Lung (tissue), 11 donors: ENCODE measurements at regions not wholly inside any gene's neighbourhood (a gene's known extent, or its start where the extent isn't known, plus 50 kb on each side); places are given as distances from the start of the nearest gene placed in this dataset.

ENCODE experiments used
- ATAC-seq: fragments of 200-7000 bp; cut with Tn5 transposase; one replicate; pipeline ENCODE4 v1.9.1; 2020; ENCODE audit warnings: moderate number of reproducible peaks; ENCODE audit not compliant: insufficient read depth, low FRiP score
- DNase-seq, 3 donors: peaks; one replicate each; pipeline ENCODE4 v3.0.0-alpha.2; 2013 to 2017
- H3K27ac ChIP-seq, 2 donors: one replicate each; pipeline ENCODE4 v1.5.1; 2013; ENCODE audit warnings: mild to moderate bottlenecking in 2 of 2, moderate library complexity in 2 of 2, control low read depth in 1 of 2, inconsistent platforms in 1 of 2, low read depth in 1 of 2, low read length in 1 of 2
- H3K27me3 ChIP-seq, 3 donors: one replicate each; pipeline ENCODE4 v1.5.1; 2013; ENCODE audit warnings: low read length in 2 of 3; ENCODE audit not compliant: control insufficient read depth in 3 of 3, insufficient read depth in 3 of 3
- H3K36me3 ChIP-seq, 4 donors: one replicate each; pipeline ENCODE4 v1.5.1; 2013; ENCODE audit warnings: low read length in 4 of 4, mild to moderate bottlenecking in 1 of 4, moderate library complexity in 1 of 4; ENCODE audit not compliant: control insufficient read depth in 4 of 4, insufficient read depth in 4 of 4
- H3K4me1 ChIP-seq, 5 donors: one replicate each; pipeline ENCODE4 v1.5.1; 2013; ENCODE audit warnings: low read length in 5 of 5, mild to moderate bottlenecking in 2 of 5, moderate library complexity in 1 of 5; ENCODE audit not compliant: control insufficient read depth in 5 of 5, insufficient read depth in 5 of 5
- H3K4me3 ChIP-seq: one replicate; pipeline ENCODE4 v1.5.1; 2013; ENCODE audit warnings: mild to moderate bottlenecking, control low read depth, moderate library complexity
- H3K9ac ChIP-seq, 2 donors: one replicate each; pipeline ENCODE4 v1.5.1; 2013; ENCODE audit warnings: low read length in 2 of 2, control low read depth in 1 of 2; ENCODE audit not compliant: insufficient read depth in 1 of 2
- H3K9me3 ChIP-seq, 4 donors: one replicate each; pipeline ENCODE4 v1.5.1; 2013; ENCODE audit warnings: low read length in 3 of 4, mild to moderate bottlenecking in 1 of 4, moderate library complexity in 1 of 4; ENCODE audit not compliant: control insufficient read depth in 4 of 4, insufficient read depth in 3 of 4
- WGBS, 2 donors: extraction: QIAGEN DNeasy Blood & Tissue Kit; methylation state at CpG; one replicate each; pipeline ENCODE4 v1.1.7; 2013; 5-methylcytosine and 5-hydroxymethylcytosine counted together
- TF ChIP-seq, protein P1 (sequence below): IDR thresholded peaks from 2 replicates; pipeline ENCODE4 v1.5.1; 2012; ENCODE audit warnings: mild to moderate bottlenecking; ENCODE audit errors: control extremely low read depth, extremely low read depth
- donor health status: control.
- donor health status: control.
- donor health status: Bipolar disorder and iron deficiency.
- donor health status: healthy.
- donor health status: DM: yes; HTN: yes; CAD: no.

DNA sequence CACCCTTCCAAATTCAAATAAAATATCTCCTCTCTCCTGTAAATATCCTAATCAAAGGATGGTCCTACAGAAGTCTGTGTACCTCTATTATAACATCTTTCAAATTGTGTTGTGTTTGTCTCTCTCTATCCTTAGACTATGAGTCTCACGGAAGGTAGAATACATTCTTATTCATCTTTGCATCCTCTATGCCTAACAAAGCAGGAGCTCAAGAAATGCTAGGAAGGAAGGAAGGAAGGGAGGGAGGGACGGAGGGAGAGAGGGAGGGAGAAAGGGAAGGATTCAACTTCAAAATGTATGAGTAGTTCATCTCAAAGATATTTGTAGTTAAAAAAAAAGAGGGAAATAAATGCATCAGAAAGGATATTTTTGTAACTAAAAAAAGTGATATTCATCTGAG lies 150.0 kb downstream of the RTP4 start:
- H3K36me3 ChIP-seq, result no peaks in the 10 kb centered on the region
- ATAC-seq (no peak), DNase-seq (no peak)
- no peak overlapping the region for H3K4me3 ChIP-seq
- H3K27me3 ChIP-seq, result no peaks in the 10 kb centered on the region
- H3K9ac ChIP-seq, result no peak overlapping the region
- TF ChIP-seq, protein P1, sequence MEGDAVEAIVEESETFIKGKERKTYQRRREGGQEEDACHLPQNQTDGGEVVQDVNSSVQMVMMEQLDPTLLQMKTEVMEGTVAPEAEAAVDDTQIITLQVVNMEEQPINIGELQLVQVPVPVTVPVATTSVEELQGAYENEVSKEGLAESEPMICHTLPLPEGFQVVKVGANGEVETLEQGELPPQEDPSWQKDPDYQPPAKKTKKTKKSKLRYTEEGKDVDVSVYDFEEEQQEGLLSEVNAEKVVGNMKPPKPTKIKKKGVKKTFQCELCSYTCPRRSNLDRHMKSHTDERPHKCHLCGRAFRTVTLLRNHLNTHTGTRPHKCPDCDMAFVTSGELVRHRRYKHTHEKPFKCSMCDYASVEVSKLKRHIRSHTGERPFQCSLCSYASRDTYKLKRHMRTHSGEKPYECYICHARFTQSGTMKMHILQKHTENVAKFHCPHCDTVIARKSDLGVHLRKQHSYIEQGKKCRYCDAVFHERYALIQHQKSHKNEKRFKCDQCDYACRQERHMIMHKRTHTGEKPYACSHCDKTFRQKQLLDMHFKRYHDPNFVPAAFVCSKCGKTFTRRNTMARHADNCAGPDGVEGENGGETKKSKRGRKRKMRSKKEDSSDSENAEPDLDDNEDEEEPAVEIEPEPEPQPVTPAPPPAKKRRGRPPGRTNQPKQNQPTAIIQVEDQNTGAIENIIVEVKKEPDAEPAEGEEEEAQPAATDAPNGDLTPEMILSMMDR, result no peak
- H3K27ac ChIP-seq, result no peak overlapping the region
- H3K9me3 ChIP-seq, result no peaks in the 10 kb centered on the region
- WGBS, 2 donors, result 60 to 62% methylated on average over 2 of the region's 2 CpGs
- H3K4me1 ChIP-seq, result no peaks in the 10 kb centered on the region

- TF ChIP-seq, protein P1, result no peak
- H3K27me3 ChIP-seq, result no peaks in the 10 kb centered on the region
- DNase-seq, result no peak
Observed at GRCh38 chr3:187516446-187517185, 148.4 kb downstream of the RTP4 start.

DNA sequence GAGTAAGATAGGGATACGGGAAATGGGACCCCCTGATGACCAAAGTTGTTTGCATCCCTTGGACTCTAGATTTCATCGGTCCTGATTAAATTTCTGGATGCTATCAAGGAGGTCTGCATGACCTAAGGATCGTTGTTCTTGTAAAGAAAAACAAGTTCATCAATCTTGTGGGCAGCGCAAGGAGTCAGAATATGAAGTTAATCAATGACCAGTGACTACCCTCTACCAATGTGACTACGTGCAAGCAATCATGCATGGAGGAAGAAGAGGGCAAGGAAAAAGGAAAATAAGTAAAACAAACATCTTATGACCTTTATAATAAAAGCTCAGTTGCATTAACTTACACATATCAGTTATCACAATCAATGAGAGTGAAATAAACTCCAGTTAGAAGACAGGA lies 139.7 kb downstream of the RTP4 start:
- 61 to 78% methylated on average over 5 of the region's 5 CpGs for whole genome bisulfite sequencing, 2 donors
- no peak overlapping the region for H3K9ac ChIP-seq
- H3K27me3 ChIP-seq, result no peaks in the 10 kb centered on the region
- TF ChIP-seq, protein P1, result no peak
- no peak overlapping the region for H3K4me3 ChIP-seq
- no peak overlapping the region for H3K27ac ChIP-seq
- H3K9me3 ChIP-seq, result peaks cover 0 to 5% (median 0%) of the 10 kb centered on the region in 4 donors
- no peaks in the 10 kb centered on the region for H3K4me1 ChIP-seq
- ATAC-seq (no peak), DNase-seq (no peak)
- H3K36me3 ChIP-seq, result no peaks in the 10 kb centered on the region

More at GRCh38 chr3:187516446-187517185, 148.4 kb downstream of the RTP4 start:
- no peak for ATAC-seq
- Histone ChIP-seq H3K36me3 (no peaks in the 10 kb centered on the region), H3K9me3 (peaks cover 0 to 5% (median 0%) of the 10 kb centered on the region in 4 donors), H3K4me1 (no peaks in the 10 kb centered on the region), H3K27ac (no peak overlapping the region), H3K4me3 (no peak overlapping the region), H3K9ac (no peak overlapping the region)
- WGBS, 2 donors, result 80 to 87% methylated on average over 8 of the region's 8 CpGs
